Heart left ventricle (tissue), 16 donors: ENCODE measurements at regions not wholly inside any gene's neighbourhood (a gene's known extent, or its start where the extent isn't known, plus 50 kb on each side); places are given as distances from the start of the nearest gene placed in this dataset.

Experiments used
- ATAC-seq, 4 donors: fragments of 200-7000 bp; cut with Tn5 transposase; one replicate each; pipeline ENCODE4 v1.9.1; 2020 to 2022; ENCODE audit warnings: moderate library complexity in 4 of 4, mild to moderate bottlenecking in 3 of 4, moderate number of reproducible peaks in 1 of 4
- DNase-seq, 5 donors: peaks; one replicate each; pipeline ENCODE4 v3.0.0-alpha.2; 2020
- H3K27ac ChIP-seq, 12 donors: fragments of 200-600 bp; sonication (generic) in 4 of 12; one replicate each; pipeline versions ENCODE4 v1.5.0 to v1.8.0; 2016 to 2022; ENCODE audit warnings: mild to moderate bottlenecking in 2 of 12
- H3K27me3 ChIP-seq, 9 donors: fragments of 200-600 bp; sonication (generic) in 2 of 9; one replicate each; pipeline versions ENCODE4 v1.5.1 to v1.8.0; 2016 to 2022; ENCODE audit warnings: mild to moderate bottlenecking in 3 of 9
- H3K36me3 ChIP-seq, 9 donors: fragments of 200-600 bp; sonication (generic) in 2 of 9; one replicate each; pipeline versions ENCODE4 v1.5.0 to v1.8.0; 2018 to 2022; ENCODE audit warnings: mild to moderate bottlenecking in 2 of 9
- H3K4me1 ChIP-seq, 12 donors: fragments of 200-600 bp; sonication (generic) in 4 of 12; one replicate each; pipeline versions ENCODE4 v1.5.0 to v1.8.0; 2016 to 2022; ENCODE audit warnings: mild to moderate bottlenecking in 3 of 12
- H3K4me3 ChIP-seq, 12 donors: fragments of 200-600 bp; sonication (generic) in 4 of 12; one replicate each; pipeline versions ENCODE4 v1.5.0 to v1.8.0; 2017 to 2022; ENCODE audit warnings: mild to moderate bottlenecking in 9 of 12, moderate library complexity in 4 of 12
- H3K9me3 ChIP-seq, 12 donors: fragments of 200-600 bp; sonication (generic) in 4 of 12; one replicate each; pipeline versions ENCODE4 v1.5.0 to v1.8.0; 2016 to 2022; ENCODE audit warnings: mild to moderate bottlenecking in 1 of 12
- CTCF ChIP-seq, 12 donors: fragments of 200-600 bp; sonication (generic) in 4 of 12; IDR thresholded peaks; one replicate each; pipeline versions ENCODE4 v1.5.0 to v1.8.0; 2018 to 2022; ENCODE audit warnings: antibody characterized with exemption in 12 of 12, mild to moderate bottlenecking in 5 of 12
- POLR2A ChIP-seq, 2 donors: fragments of 450-650 bp; IDR thresholded peaks; one replicate each; pipeline ENCODE4 v1.6.1; 2017; ENCODE audit warnings: antibody characterized with exemption in 2 of 2, mild to moderate bottlenecking in 2 of 2, moderate library complexity in 2 of 2
- WGBS, 4 donors: extraction: QIAGEN DNeasy Blood & Tissue Kit in 2 of 4; methylation state at CpG; one replicate each; pipeline versions ENCODE4 v1.1.5 to v1.1.7; 2013 to 2018; 5-methylcytosine and 5-hydroxymethylcytosine counted together
- intact Hi-C, 10 donors: fragments of 100-400 bp; cut with DNase I; formaldehyde crosslinking; loops; one replicate each; pipeline versions ENCODE4 v1.11.1 to v1.14.2; 2022
- donor health status: ischemic (EF 13 %, LVEDD 7.1; RV severe dilation, severe dysfunction).
- donor health status: healthy with polysubstance abuse.
- donor health status: DM: no; HTN: yes; CAD: no.
- donor health status: DM: no; HTN: no; CAD: no.
- donor health status: ischemic (EF 25% LVEDD 6.9; RV normal size, moderate dysfunction).
- donor health status: ischemic (EF 25% LVEDD 5.7; RV mildly dilated, moderate dysfunction).
- donor health status: healthy.
- donor health status: DM: yes; HTN: yes; CAD: no.
- donor health status: ischemic (EF 35%, LVEDD 5.7; RV mildly dilated, moderate dysfunction).
- donor health status: nonischemic (EF 11% LVEDD 7.7; RV severe dilation, severe dysfunction).
- donor health status: DM: yes; HTN: yes; CAD: no.
- donor health status: PGD.
- donor health status: ischemic (EF 29% LVEDD 5.4; RV normal size, mild dysfunction).
- donor health status: nonischemic (EF 23%, LVEDD 6.1; RV moderate dilation, normal function).

GRCh38 chr10:4307910-4308309 is 518.1 kb upstream of the AKR1E2 start:
- 0 to 11% (median 9%) methylated on average over 1 of the region's 1 CpG for WGBS, 4 donors
- H3K36me3 ChIP-seq: no peaks in the 10 kb centered on the region
- intact Hi-C loops: loop anchor here in 1 of 10 donors (5.0 kb wide), 1 partner anchor 39 kb away; no protein-coding TSS in a partner anchor
- H3K9me3 ChIP-seq: no peaks in the 10 kb centered on the region
- H3K27me3 ChIP-seq: no peaks in the 10 kb centered on the region
- ATAC-seq (peak in 1 of 4 donors; percentile 29), DNase-seq (no peak)
- peaks cover 0 to 32% (median 7%) of the 10 kb centered on the region in 12 donors for H3K4me1 ChIP-seq
- H3K27ac ChIP-seq: peak overlapping the region in 4 of 12 donors; percentile 0 to 50 (median 18)
- TF ChIP-seq CTCF (IDR thresholded peaks at IDR 0.05) (no peak), POLR2A (IDR thresholded peaks at IDR 0.05) (no peak)
- no peak overlapping the region for H3K4me3 ChIP-seq

- Histone ChIP-seq H3K36me3 (no peaks in the 10 kb centered on the region), H3K9me3 (no peaks in the 10 kb centered on the region), H3K27me3 (no peaks in the 10 kb centered on the region), H3K4me1 (peaks cover 0 to 32% (median 7%) of the 10 kb centered on the region in 12 donors), H3K4me3 (no peak overlapping the region), H3K27ac (peak overlapping the region in 8 of 12 donors; percentile 4 to 50 (median 24))
- DNase-seq (no peak), ATAC-seq (peak in 3 of 4 donors; percentile 41 to 47 (median 45))
- intact Hi-C loops: loop anchor here in 1 of 10 donors (5.0 kb wide), 1 partner anchor 40 kb away; no protein-coding TSS in a partner anchor
- 55 to 70% (median 61%) methylated on average over 3 of the region's 3 CpGs for WGBS, 4 donors
- TF ChIP-seq POLR2A (IDR thresholded peaks at IDR 0.05): no peak
- no peak for TF ChIP-seq CTCF (IDR thresholded peaks at IDR 0.05)
Observed at GRCh38 chr10:4306871-4307270, 519.1 kb upstream of the AKR1E2 start.

GRCh38 chr10:4303045-4303444 is 518.0 kb upstream of the KLF6 start:
- H3K9me3 ChIP-seq: no peaks in the 10 kb centered on the region
- no peak overlapping the region for H3K27ac ChIP-seq
- no peak overlapping the region for H3K4me3 ChIP-seq
- DNase-seq (no peak), ATAC-seq (peak in 1 of 4 donors; percentile 28)
- H3K27me3 ChIP-seq: no peaks in the 10 kb centered on the region
- TF ChIP-seq CTCF (IDR thresholded peaks at IDR 0.05) (no peak), POLR2A (IDR thresholded peaks at IDR 0.05) (no peak)
- H3K4me1 ChIP-seq: peaks cover 0 to 22% (median 6%) of the 10 kb centered on the region in 12 donors
- WGBS, 4 donors: 84 to 89% (median 87%) methylated on average over 5 of the region's 5 CpGs
- intact Hi-C loops: no loop called here
- H3K36me3 ChIP-seq: no peaks in the 10 kb centered on the region

GRCh38 chr10:4301291-4302045 is 516.5 kb upstream of the KLF6 start:
- no peak overlapping the region for H3K4me3 ChIP-seq
- H3K4me1 ChIP-seq: peaks cover 0 to 7% (median 0%) of the 10 kb centered on the region in 12 donors
- ATAC-seq: no peak
- TF ChIP-seq CTCF (IDR thresholded peaks at IDR 0.05) (no peak), POLR2A (IDR thresholded peaks at IDR 0.05) (no peak)
- H3K36me3 ChIP-seq: no peaks in the 10 kb centered on the region
- 68 to 74% (median 71%) methylated on average over 6 of the region's 6 CpGs for WGBS, 4 donors
- no peak overlapping the region for H3K27ac ChIP-seq
- no peaks in the 10 kb centered on the region for H3K27me3 ChIP-seq
- no peaks in the 10 kb centered on the region for H3K9me3 ChIP-seq
- intact Hi-C loops: no loop called here
- no peak for DNase-seq
